ENCODE measurements at regions not wholly inside any gene's neighbourhood (a gene's known extent, or its start where the extent isn't known, plus 50 kb on each side); places are given as distances from the start of the nearest gene placed in this dataset.

DNA sequence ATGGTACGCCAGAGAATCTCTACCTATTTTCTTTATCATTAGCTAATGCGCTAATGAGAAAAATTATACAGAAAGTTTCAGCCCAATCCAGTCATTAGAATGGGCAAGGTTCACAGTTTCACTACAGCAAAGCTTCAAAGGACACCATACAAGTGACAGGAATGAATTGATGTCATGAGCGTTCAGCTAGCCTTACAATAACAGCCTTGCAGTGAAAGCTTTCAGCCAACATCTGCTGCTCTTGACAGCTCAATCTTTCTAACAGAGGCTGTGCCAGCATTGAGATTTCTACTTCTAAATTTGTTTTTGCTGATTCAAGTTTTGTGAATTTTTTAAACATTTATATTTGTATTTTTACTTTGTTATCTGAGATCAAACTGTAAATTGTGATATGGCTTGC lies 302.4 kb upstream of the FAM174A start:
- H3K4me1 ChIP-seq (ENCODE audit: insufficient read depth, low read length) = no peaks in the 10 kb centered on the region
- no peak overlapping the region for H3K4me3 ChIP-seq (ENCODE audit: low read length in 2 of 2)
- H3K27ac ChIP-seq (ENCODE audit: low read depth, low read length) = no peak overlapping the region
- no peaks in the 10 kb centered on the region for H3K36me3 ChIP-seq (ENCODE audit: insufficient read depth, low read length)
- H3K36me3 Mint-ChIP-seq = no peaks in the 10 kb centered on the region
- POLR2A ChIA-PET (ENCODE audit: partially characterized antibody) = no interaction called here
- DNase-seq = no peak
- no peak overlapping the region for H3K4me3 Mint-ChIP-seq
- no peak overlapping the region for H3K27ac Mint-ChIP-seq
- no peaks in the 10 kb centered on the region for H3K27me3 ChIP-seq (ENCODE audit: insufficient read depth, low read length)
- H3K4me1 Mint-ChIP-seq = no peaks in the 10 kb centered on the region
- H3K9me3 Mint-ChIP-seq = peaks cover 0 to 8% (median 1%) of the 10 kb centered on the region in 8 donors
- no peaks in the 10 kb centered on the region for H3K9me3 ChIP-seq (ENCODE audit: control insufficient read depth in 1 of 2, low read length in 2 of 2)
- intact Hi-C loops (cut with micrococcal nuclease) = no loop called here
- H3K27me3 Mint-ChIP-seq = no peaks in the 10 kb centered on the region
- CTCF ChIA-PET (ENCODE audit: partially characterized antibody) = no interaction called here

DNA sequence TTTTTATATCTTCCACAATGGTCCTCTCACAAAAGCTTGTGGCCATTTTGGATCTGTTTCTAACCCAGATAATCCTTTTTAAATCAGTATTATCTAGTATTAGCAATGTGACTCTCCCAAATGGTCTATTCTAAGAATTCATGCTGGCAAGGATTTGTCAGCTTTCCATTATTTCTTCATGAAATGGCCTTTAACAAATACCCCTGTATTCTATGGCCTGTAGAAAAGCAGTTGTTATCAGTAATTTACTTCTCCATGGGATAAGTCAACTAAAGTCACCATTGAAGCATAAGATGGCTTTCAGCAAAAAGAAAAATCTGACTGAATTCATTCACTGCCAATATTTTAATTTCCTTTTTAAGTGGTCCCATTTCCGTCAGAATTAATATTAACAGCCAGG lies 346.4 kb upstream of the FAM174A start:
- Mint-ChIP-seq H3K36me3 (no peaks in the 10 kb centered on the region), H3K4me1 (no peaks in the 10 kb centered on the region), H3K9me3 (peaks cover 0 to 5% (median 2%) of the 10 kb centered on the region in 8 donors), H3K27me3 (no peaks in the 10 kb centered on the region), H3K4me3 (no peak overlapping the region), H3K27ac (no peak overlapping the region)
- Histone ChIP-seq H3K4me1 (ENCODE audit: insufficient read depth, low read length) (no peaks in the 10 kb centered on the region), H3K9me3 (ENCODE audit: control insufficient read depth in 1 of 2, low read length in 2 of 2) (no peaks in the 10 kb centered on the region), H3K27me3 (ENCODE audit: insufficient read depth, low read length) (no peaks in the 10 kb centered on the region), H3K27ac (ENCODE audit: low read depth, low read length) (no peak overlapping the region), H3K36me3 (ENCODE audit: insufficient read depth, low read length) (no peaks in the 10 kb centered on the region), H3K4me3 (ENCODE audit: low read length in 2 of 2) (no peak overlapping the region)
- CTCF ChIA-PET (ENCODE audit: partially characterized antibody) = no interaction called here
- intact Hi-C loops (cut with micrococcal nuclease) = no loop called here
- DNase-seq = no peak
- POLR2A ChIA-PET (ENCODE audit: partially characterized antibody) = no interaction called here

DNA sequence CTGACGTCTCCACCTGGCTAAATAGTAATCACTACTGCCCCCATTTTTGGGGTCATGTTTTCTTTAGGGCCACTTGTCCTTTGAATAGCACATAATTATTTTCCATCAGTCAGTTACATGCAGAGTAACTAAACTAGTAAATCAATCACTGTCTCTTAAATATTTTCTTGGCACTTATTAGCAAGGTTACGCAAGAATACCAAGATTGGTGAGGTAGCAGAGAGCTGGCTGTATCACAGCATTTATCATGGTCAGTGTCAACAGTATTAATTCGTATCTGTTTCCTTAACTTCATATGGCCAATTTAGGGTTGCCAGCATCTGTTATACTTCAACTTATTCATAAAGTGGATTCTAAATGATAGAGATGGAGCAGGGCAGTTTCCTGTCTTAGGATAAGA lies 346.8 kb upstream of the FAM174A start:
- H3K9me3 Mint-ChIP-seq = peaks cover 0 to 5% (median 2%) of the 10 kb centered on the region in 8 donors
- H3K27me3 ChIP-seq (ENCODE audit: insufficient read depth, low read length) = no peaks in the 10 kb centered on the region
- intact Hi-C loops (cut with micrococcal nuclease) = no loop called here
- H3K4me1 ChIP-seq (ENCODE audit: insufficient read depth, low read length) = no peaks in the 10 kb centered on the region
- H3K36me3 ChIP-seq (ENCODE audit: insufficient read depth, low read length) = no peaks in the 10 kb centered on the region
- H3K27ac ChIP-seq (ENCODE audit: low read depth, low read length) = no peak overlapping the region
- no peak overlapping the region for H3K4me3 Mint-ChIP-seq
- H3K4me1 Mint-ChIP-seq = no peaks in the 10 kb centered on the region
- ChIA-PET CTCF (ENCODE audit: partially characterized antibody) (no interaction called here), POLR2A (ENCODE audit: partially characterized antibody) (no interaction called here)
- no peaks in the 10 kb centered on the region for H3K9me3 ChIP-seq (ENCODE audit: control insufficient read depth in 1 of 2, low read length in 2 of 2)
- no peaks in the 10 kb centered on the region for H3K27me3 Mint-ChIP-seq
- no peak for DNase-seq
- H3K27ac Mint-ChIP-seq = no peak overlapping the region
- no peaks in the 10 kb centered on the region for H3K36me3 Mint-ChIP-seq
- H3K4me3 ChIP-seq (ENCODE audit: low read length in 2 of 2) = no peak overlapping the region

DNA sequence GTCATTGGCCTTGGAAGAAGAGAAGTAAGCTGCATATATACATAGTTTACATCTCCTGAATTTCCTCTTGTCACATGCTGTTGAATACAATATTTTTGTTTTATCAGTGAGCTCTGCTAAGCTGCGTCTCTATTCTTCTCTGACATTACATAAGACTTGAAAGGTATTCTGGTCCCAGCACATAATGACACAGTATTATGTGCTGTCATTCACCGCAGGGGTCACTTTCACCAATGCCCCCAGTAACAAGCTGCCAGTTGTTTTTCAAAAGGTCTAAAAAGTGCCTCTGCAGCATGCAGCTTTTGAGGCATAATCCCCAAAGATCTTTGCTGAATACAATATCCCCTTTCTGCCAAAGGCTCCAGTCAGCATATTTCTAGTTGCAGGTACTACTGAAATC lies 349.0 kb upstream of the FAM174A start:
- POLR2A ChIA-PET (ENCODE audit: partially characterized antibody) = no interaction called here
- no peak overlapping the region for H3K4me3 Mint-ChIP-seq
- intact Hi-C loops (cut with micrococcal nuclease) = no loop called here
- no peaks in the 10 kb centered on the region for H3K4me1 Mint-ChIP-seq
- no peaks in the 10 kb centered on the region for H3K9me3 ChIP-seq (ENCODE audit: control insufficient read depth in 1 of 2, low read length in 2 of 2)
- H3K4me1 ChIP-seq (ENCODE audit: insufficient read depth, low read length) = no peaks in the 10 kb centered on the region
- H3K27me3 ChIP-seq (ENCODE audit: insufficient read depth, low read length) = no peaks in the 10 kb centered on the region
- CTCF ChIA-PET (ENCODE audit: partially characterized antibody) = no interaction called here
- no peaks in the 10 kb centered on the region for H3K36me3 ChIP-seq (ENCODE audit: insufficient read depth, low read length)
- no peak for DNase-seq
- no peak overlapping the region for H3K4me3 ChIP-seq (ENCODE audit: low read length in 2 of 2)
- H3K27me3 Mint-ChIP-seq = no peaks in the 10 kb centered on the region
- H3K9me3 Mint-ChIP-seq = peaks cover 0 to 4% (median 1%) of the 10 kb centered on the region in 8 donors
- no peaks in the 10 kb centered on the region for H3K36me3 Mint-ChIP-seq
- H3K27ac Mint-ChIP-seq = no peak overlapping the region
- H3K27ac ChIP-seq (ENCODE audit: low read depth, low read length) = no peak overlapping the region

DNA sequence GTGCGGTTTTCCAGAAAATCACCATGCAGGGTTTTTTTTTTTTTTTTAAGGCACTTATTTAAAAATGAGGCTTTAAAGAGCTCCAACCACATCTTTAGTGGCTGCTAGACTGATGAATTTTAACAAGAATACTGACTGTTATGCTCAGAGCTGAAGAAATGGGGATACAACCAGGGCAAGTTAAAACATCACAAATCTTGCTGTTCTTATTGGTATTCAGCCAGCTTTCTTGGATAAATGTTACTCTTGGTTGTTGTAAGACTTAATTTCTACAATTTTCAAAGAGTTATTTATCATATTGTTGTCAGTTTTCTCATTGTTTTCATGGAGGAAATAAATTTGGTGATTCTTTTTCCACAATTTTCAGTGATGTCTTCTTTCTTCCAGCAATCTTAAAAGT lies 352.8 kb upstream of the FAM174A start:
- intact Hi-C loops (cut with micrococcal nuclease) = no loop called here
- ChIA-PET CTCF (ENCODE audit: partially characterized antibody) (interaction anchor here (0.7 kb wide), 1 partner anchor 25 kb away, joined by 3 read pairs; no protein-coding TSS in a partner anchor), POLR2A (ENCODE audit: partially characterized antibody) (no interaction called here)
- H3K9me3 ChIP-seq (ENCODE audit: control insufficient read depth in 1 of 2, low read length in 2 of 2) = no peaks in the 10 kb centered on the region
- no peaks in the 10 kb centered on the region for H3K36me3 Mint-ChIP-seq
- H3K36me3 ChIP-seq (ENCODE audit: insufficient read depth, low read length) = no peaks in the 10 kb centered on the region
- H3K4me1 Mint-ChIP-seq = no peaks in the 10 kb centered on the region
- peaks cover 0 to 1% of the 10 kb centered on the region in 2 donors for H3K27me3 Mint-ChIP-seq
- H3K27me3 ChIP-seq (ENCODE audit: insufficient read depth, low read length) = no peaks in the 10 kb centered on the region
- no peak for DNase-seq
- no peak overlapping the region for H3K4me3 Mint-ChIP-seq
- no peak overlapping the region for H3K4me3 ChIP-seq (ENCODE audit: low read length in 2 of 2)
- no peaks in the 10 kb centered on the region for H3K4me1 ChIP-seq (ENCODE audit: insufficient read depth, low read length)
- H3K27ac Mint-ChIP-seq = no peak overlapping the region
- no peak overlapping the region for H3K27ac ChIP-seq (ENCODE audit: low read depth, low read length)
- peaks cover 0 to 3% (median 1%) of the 10 kb centered on the region in 8 donors for H3K9me3 Mint-ChIP-seq

DNA sequence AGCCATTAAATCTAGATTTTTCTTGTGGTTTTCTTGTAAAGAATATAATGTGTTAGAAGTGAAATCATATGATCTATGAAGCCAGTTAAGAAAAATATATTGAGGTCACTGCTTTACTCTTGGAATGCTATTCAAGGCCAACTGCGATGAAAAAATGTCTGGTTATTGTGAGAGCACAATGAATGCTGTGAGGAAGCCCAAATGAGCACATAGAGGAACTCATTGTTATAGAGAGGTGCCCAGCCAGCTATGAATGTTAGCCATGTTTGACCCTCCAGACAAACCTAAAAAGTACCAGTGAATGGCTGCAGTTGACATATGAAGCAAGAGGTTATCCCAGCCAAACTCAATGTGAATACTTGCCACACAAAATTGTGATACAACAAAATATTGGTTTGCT lies 359.8 kb upstream of the FAM174A start:
- H3K27me3 Mint-ChIP-seq = peaks cover 0 to 1% of the 10 kb centered on the region in 2 donors
- H3K27me3 ChIP-seq (ENCODE audit: insufficient read depth, low read length) = no peaks in the 10 kb centered on the region
- intact Hi-C loops (cut with micrococcal nuclease) = no loop called here
- no peaks in the 10 kb centered on the region for H3K36me3 ChIP-seq (ENCODE audit: insufficient read depth, low read length)
- H3K9me3 ChIP-seq (ENCODE audit: control insufficient read depth in 1 of 2, low read length in 2 of 2) = no peaks in the 10 kb centered on the region
- ChIA-PET POLR2A (ENCODE audit: partially characterized antibody) (no interaction called here), CTCF (ENCODE audit: partially characterized antibody) (no interaction called here)
- no peaks in the 10 kb centered on the region for H3K4me1 ChIP-seq (ENCODE audit: insufficient read depth, low read length)
- no peaks in the 10 kb centered on the region for H3K4me1 Mint-ChIP-seq
- DNase-seq = no peak
- H3K4me3 Mint-ChIP-seq = no peak overlapping the region
- H3K36me3 Mint-ChIP-seq = no peaks in the 10 kb centered on the region
- H3K9me3 Mint-ChIP-seq = peaks cover 0 to 6% (median 2%) of the 10 kb centered on the region in 8 donors
- no peak overlapping the region for H3K4me3 ChIP-seq (ENCODE audit: low read length in 2 of 2)
- no peak overlapping the region for H3K27ac Mint-ChIP-seq
- no peak overlapping the region for H3K27ac ChIP-seq (ENCODE audit: low read depth, low read length)

DNA sequence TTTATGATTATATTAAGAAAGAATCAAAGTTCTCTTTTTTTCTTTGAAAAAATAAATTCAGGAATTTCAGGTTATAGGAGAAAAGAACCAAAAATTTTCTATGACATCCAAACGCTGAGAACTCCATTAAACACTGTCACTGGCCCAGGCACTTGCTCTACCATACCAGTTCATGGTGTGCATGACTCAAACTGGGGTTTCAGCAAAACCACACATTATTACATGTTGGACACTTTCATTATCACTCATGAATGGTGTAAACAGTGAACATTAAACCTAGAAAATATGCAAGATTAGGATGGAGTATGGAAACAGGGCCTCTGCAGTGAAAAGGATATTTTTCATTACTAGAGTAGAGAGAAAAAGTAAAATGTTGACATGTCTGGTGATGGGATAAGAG lies 369.9 kb upstream of the FAM174A start:
- POLR2A ChIA-PET (ENCODE audit: partially characterized antibody) = no interaction called here

DNA sequence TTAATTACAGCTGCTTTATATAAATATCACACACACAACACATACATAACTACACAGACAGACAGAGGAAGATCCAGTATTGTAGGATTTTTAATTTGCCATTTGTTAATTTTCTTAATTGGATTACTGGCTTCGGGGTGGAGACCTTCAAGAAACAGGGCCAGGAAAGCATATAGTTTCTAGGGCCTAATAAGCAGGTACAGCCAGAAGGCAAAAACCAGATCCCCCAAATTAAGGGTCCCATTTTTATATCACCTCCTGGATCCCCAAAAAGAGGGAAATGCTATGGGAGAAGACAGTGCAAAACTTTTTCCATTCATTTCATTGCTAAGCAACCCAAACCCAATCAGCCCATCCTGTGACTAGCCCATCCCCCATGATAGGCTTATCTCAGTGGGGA lies 373.3 kb upstream of the FAM174A start:
- H3K27ac Mint-ChIP-seq = no peak overlapping the region
- no peaks in the 10 kb centered on the region for H3K36me3 ChIP-seq (ENCODE audit: insufficient read depth, low read length)
- ChIA-PET POLR2A (ENCODE audit: partially characterized antibody) (no interaction called here), CTCF (ENCODE audit: partially characterized antibody) (no interaction called here)
- DNase-seq = no peak
- peaks cover 0 to 5% (median 2%) of the 10 kb centered on the region in 8 donors for H3K9me3 Mint-ChIP-seq
- no peaks in the 10 kb centered on the region for H3K36me3 Mint-ChIP-seq
- no peak overlapping the region for H3K4me3 Mint-ChIP-seq
- H3K4me1 ChIP-seq (ENCODE audit: insufficient read depth, low read length) = no peaks in the 10 kb centered on the region
- no peaks in the 10 kb centered on the region for H3K4me1 Mint-ChIP-seq
- H3K9me3 ChIP-seq (ENCODE audit: control insufficient read depth in 1 of 2, low read length in 2 of 2) = peaks cover 0 to 4% of the 10 kb centered on the region in 2 donors
- no peak overlapping the region for H3K27ac ChIP-seq (ENCODE audit: low read depth, low read length)
- H3K27me3 ChIP-seq (ENCODE audit: insufficient read depth, low read length) = no peaks in the 10 kb centered on the region
- H3K27me3 Mint-ChIP-seq = no peaks in the 10 kb centered on the region
- intact Hi-C loops (cut with micrococcal nuclease) = no loop called here
- no peak overlapping the region for H3K4me3 ChIP-seq (ENCODE audit: low read length in 2 of 2)

More for the DNA sequence above, 369.9 kb upstream of the FAM174A start:
- H3K9me3 Mint-ChIP-seq = peaks cover 0 to 3% (median 2%) of the 10 kb centered on the region in 8 donors
- no peaks in the 10 kb centered on the region for H3K36me3 ChIP-seq (ENCODE audit: insufficient read depth, low read length)
- CTCF ChIA-PET (ENCODE audit: partially characterized antibody) = no interaction called here
- H3K4me3 ChIP-seq (ENCODE audit: low read length in 2 of 2) = no peak overlapping the region
- no peaks in the 10 kb centered on the region for H3K27me3 Mint-ChIP-seq
- intact Hi-C loops (cut with micrococcal nuclease) = no loop called here
- H3K27me3 ChIP-seq (ENCODE audit: insufficient read depth, low read length) = no peaks in the 10 kb centered on the region
- no peaks in the 10 kb centered on the region for H3K36me3 Mint-ChIP-seq
- no peak for DNase-seq
- H3K4me1 ChIP-seq (ENCODE audit: insufficient read depth, low read length) = no peaks in the 10 kb centered on the region
- peaks cover 0 to 4% of the 10 kb centered on the region in 2 donors for H3K9me3 ChIP-seq (ENCODE audit: control insufficient read depth in 1 of 2, low read length in 2 of 2)
- H3K4me1 Mint-ChIP-seq = no peaks in the 10 kb centered on the region
- H3K27ac Mint-ChIP-seq = no peak overlapping the region
- no peak overlapping the region for H3K27ac ChIP-seq (ENCODE audit: low read depth, low read length)
- H3K4me3 Mint-ChIP-seq = no peak overlapping the region
